GM19239 (cell line): ENCODE measurements at regions not wholly inside any gene's neighbourhood (a gene's known extent, or its start where the extent isn't known, plus 50 kb on each side); places are given as distances from the start of the nearest gene placed in this dataset.

ENCODE experiments used
- DNase-seq: peaks from one replicate; pipeline ENCODE4 v3.0.0; 2011; ENCODE audit warnings: low spot score; ENCODE audit not compliant: insufficient read length
- FAIRE-seq: peaks from 2 replicates; lab custom pipeline; 2011; peaks lifted over from hg19 to GRCh38; lab: Jason Lieb, UNC

GRCh38 chr9:107653263-107653821, 163.8 kb upstream of the KLF4 start:
- FAIRE-seq: no peak
- DNase-seq: no peak

GRCh38 chr9:107650995-107651394, 161.4 kb upstream of the KLF4 start:
- DNase-seq: no peak
- FAIRE-seq: no peak

GRCh38 chr9:107650321-107650720, 160.8 kb upstream of the KLF4 start:
- DNase-seq (no peak), FAIRE-seq (no peak)

- DNase-seq: no peak
- no peak for FAIRE-seq
Observed at GRCh38 chr9:107648153-107648715, 158.7 kb upstream of the KLF4 start.

GRCh38 chr9:107647611-107648010, 158.0 kb upstream of the KLF4 start:
- DNase-seq (no peak), FAIRE-seq (no peak)

- no peak for DNase-seq
- no peak for FAIRE-seq
Observed at GRCh38 chr9:107647141-107647540, 157.6 kb upstream of the KLF4 start.

- FAIRE-seq (no peak), DNase-seq (no peak)
Observed at GRCh38 chr9:107645464-107645833, 155.9 kb upstream of the KLF4 start.

- DNase-seq (no peak), FAIRE-seq (no peak)
Observed at GRCh38 chr9:107644733-107645463, 155.3 kb upstream of the KLF4 start.

- FAIRE-seq: no peak
- DNase-seq: no peak
Observed at GRCh38 chr9:107639426-107639825, 149.9 kb upstream of the KLF4 start.

- DNase-seq: no peak
- FAIRE-seq: no peak
Observed at GRCh38 chr9:107638521-107639310, 149.1 kb upstream of the KLF4 start.

- FAIRE-seq (no peak), DNase-seq (peak; percentile 22)
Observed at GRCh38 chr9:107637421-107638420, 148.2 kb upstream of the KLF4 start.

- DNase-seq (no peak), FAIRE-seq (no peak)
Observed at GRCh38 chr9:107636571-107637381, 147.2 kb upstream of the KLF4 start.

- DNase-seq: no peak
- FAIRE-seq: no peak
Observed at GRCh38 chr9:107635803-107636174, 146.2 kb upstream of the KLF4 start.

- DNase-seq (no peak), FAIRE-seq (no peak)
Observed at GRCh38 chr9:107635101-107635802, 145.7 kb upstream of the KLF4 start.

GRCh38 chr9:107633406-107633805, 143.8 kb upstream of the KLF4 start:
- DNase-seq: no peak

GRCh38 chr9:107632661-107633060, 143.1 kb upstream of the KLF4 start:
- DNase-seq (no peak), FAIRE-seq (no peak)

More at GRCh38 chr9:107633406-107633805, 143.8 kb upstream of the KLF4 start:
- no peak for FAIRE-seq

- FAIRE-seq (no peak), DNase-seq (no peak)
Observed at GRCh38 chr9:107632216-107632615, 142.6 kb upstream of the KLF4 start.

GRCh38 chr9:107631788-107632187, 142.2 kb upstream of the KLF4 start:
- DNase-seq (no peak), FAIRE-seq (no peak)
